PC-9 (cell line): ENCODE measurements at regions not wholly inside any gene's neighbourhood (a gene's known extent, or its start where the extent isn't known, plus 50 kb on each side); places are given as distances from the start of the nearest gene placed in this dataset.

Experiments
- BruUV-seq: library from RNA; stranded (reverse); fragments of 400-500 nt; replicated peaks from 2 replicates; lab custom pipeline; 2021; lab: Mats Ljungman, UMichigan
- CTCF ChIA-PET: fragments of 300-600 bp; sonication (Branson Sonifier 250); formaldehyde crosslinking; loops from one replicate; lab custom pipeline; 2022; ENCODE audit warnings: antibody characterized with exemption; lab: Charles Lee
- POLR2A ChIA-PET: fragments of 300-600 bp; sonication (Branson Sonifier 250); formaldehyde crosslinking; loops from one replicate; lab custom pipeline; 2022; ENCODE audit warnings: antibody characterized with exemption; ENCODE audit not compliant: unreplicated experiment; lab: Charles Lee
- DNase-seq, 2 experiments: peaks; one replicate each; pipeline versions ENCODE4 v3.0.0 to v3.0.0-alpha.2; 2015 to 2022; ENCODE audit warnings: mixed read lengths in 1 of 2
- H2AFZ ChIP-seq: fragments of 200-600 bp; sonication (generic); 2 replicates; pipeline ENCODE4 v1.8.1; 2017; ENCODE audit warnings: antibody characterized with exemption
- H3F3A ChIP-seq: fragments of 200-600 bp; sonication (generic); 2 replicates; pipeline ENCODE4 v1.8.1; 2017; ENCODE audit warnings: antibody characterized with exemption, mild to moderate bottlenecking, low read depth; ENCODE audit not compliant: insufficient read depth
- H3K27ac ChIP-seq: fragments of 200-600 bp; sonication (generic); 2 replicates; pipeline ENCODE4 v1.6.1; 2016; ENCODE audit warnings: mixed run types
- H3K27me3 ChIP-seq: fragments of 200-600 bp; sonication (generic); 2 replicates; pipeline ENCODE4 v1.6.1; 2016; ENCODE audit warnings: low read depth, mixed run types; ENCODE audit not compliant: insufficient read depth
- H3K36me3 ChIP-seq: fragments of 200-600 bp; sonication (generic); 2 replicates; pipeline ENCODE4 v1.6.1; 2016; ENCODE audit warnings: low read depth, mixed run types
- H3K4me1 ChIP-seq: fragments of 200-600 bp; sonication (generic); replicated peaks from 2 replicates; pipeline ENCODE4 v1.6.1; 2016; ENCODE audit warnings: mixed run types; ENCODE audit not compliant: insufficient read depth
- H3K4me2 ChIP-seq: fragments of 200-600 bp; sonication (generic); 2 replicates; pipeline ENCODE4 v1.6.1; 2017; ENCODE audit warnings: mixed run types
- H3K4me3 ChIP-seq: fragments of 200-600 bp; sonication (generic); 2 replicates; pipeline ENCODE4 v1.6.1; 2016; ENCODE audit warnings: mixed run types
- H3K79me2 ChIP-seq: fragments of 200-600 bp; sonication (generic); 2 replicates; pipeline ENCODE4 v1.6.1; 2017; ENCODE audit warnings: low read depth, mixed run types
- H3K9me2 ChIP-seq: fragments of 200-600 bp; sonication (generic); 2 replicates; pipeline ENCODE4 v1.8.1; 2017; ENCODE audit warnings: mild to moderate bottlenecking; ENCODE audit not compliant: insufficient read depth
- H3K9me3 ChIP-seq: fragments of 200-600 bp; sonication (generic); 2 replicates; pipeline ENCODE4 v1.8.1; 2016; ENCODE audit warnings: low read depth; ENCODE audit not compliant: insufficient read depth
- H4K20me1 ChIP-seq: fragments of 200-600 bp; sonication (generic); 2 replicates; pipeline ENCODE4 v1.8.1; 2017; ENCODE audit not compliant: insufficient read depth
- EZH2 ChIP-seq: fragments of 200-600 bp; sonication (generic); IDR thresholded peaks from 2 replicates; pipeline ENCODE4 v1.8.0; 2017; ENCODE audit warnings: antibody characterized with exemption, low read depth
- intact Hi-C: fragments of 100-400 bp; cut with micrococcal nuclease; formaldehyde crosslinking; loops from one replicate; pipeline ENCODE4 v1.10.0; 2022; ENCODE audit not compliant: unreplicated experiment
- TF ChIP-seq, protein P1 (sequence below): fragments of 200-600 bp; sonication (generic); conservative IDR thresholded peaks from 2 replicates; pipeline ENCODE4 v1.6.1; 2017; ENCODE audit warnings: mixed run types, antibody characterized with exemption, mild to moderate bottlenecking, moderate library complexity

DNA sequence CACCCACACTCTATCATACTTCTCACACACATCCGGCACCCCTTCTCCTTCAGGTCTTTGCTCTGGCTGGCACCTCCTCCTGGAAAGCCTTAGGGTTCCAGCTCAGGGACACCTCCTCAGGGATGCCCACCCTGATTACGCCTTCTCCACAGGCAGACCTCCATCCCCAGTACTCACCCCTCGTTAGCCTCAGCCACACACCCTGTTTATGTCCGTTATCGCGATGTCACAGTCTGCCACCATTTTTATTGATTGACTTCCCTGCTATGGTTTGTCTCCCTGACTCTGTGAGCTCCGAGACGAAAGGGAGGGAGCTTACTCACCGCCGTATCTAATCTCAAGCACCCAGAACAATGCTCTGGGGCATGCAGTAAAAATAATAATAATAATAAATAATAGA is 191.7 kb upstream of the LHX5 start:
- Histone ChIP-seq H3K27me3 (peaks cover 9% of the 10 kb centered on the region), H2AFZ (no peak overlapping the region), H3K27ac (no peak overlapping the region), H3K4me2 (no peak overlapping the region), H3K4me1 (no peaks in the 10 kb centered on the region), H3K4me3 (no peak overlapping the region), H3K9me2 (no peaks in the 10 kb centered on the region), H3K9me3 (no peaks in the 10 kb centered on the region; the same call in 1 of the 2 replicates), H3K36me3 (no peaks in the 10 kb centered on the region), H3K79me2 (no peaks in the 10 kb centered on the region), H3F3A (no peaks in the 10 kb centered on the region), H4K20me1 (no peaks in the 10 kb centered on the region)
- TF ChIP-seq EZH2: no peak
- TF ChIP-seq, protein P1, sequence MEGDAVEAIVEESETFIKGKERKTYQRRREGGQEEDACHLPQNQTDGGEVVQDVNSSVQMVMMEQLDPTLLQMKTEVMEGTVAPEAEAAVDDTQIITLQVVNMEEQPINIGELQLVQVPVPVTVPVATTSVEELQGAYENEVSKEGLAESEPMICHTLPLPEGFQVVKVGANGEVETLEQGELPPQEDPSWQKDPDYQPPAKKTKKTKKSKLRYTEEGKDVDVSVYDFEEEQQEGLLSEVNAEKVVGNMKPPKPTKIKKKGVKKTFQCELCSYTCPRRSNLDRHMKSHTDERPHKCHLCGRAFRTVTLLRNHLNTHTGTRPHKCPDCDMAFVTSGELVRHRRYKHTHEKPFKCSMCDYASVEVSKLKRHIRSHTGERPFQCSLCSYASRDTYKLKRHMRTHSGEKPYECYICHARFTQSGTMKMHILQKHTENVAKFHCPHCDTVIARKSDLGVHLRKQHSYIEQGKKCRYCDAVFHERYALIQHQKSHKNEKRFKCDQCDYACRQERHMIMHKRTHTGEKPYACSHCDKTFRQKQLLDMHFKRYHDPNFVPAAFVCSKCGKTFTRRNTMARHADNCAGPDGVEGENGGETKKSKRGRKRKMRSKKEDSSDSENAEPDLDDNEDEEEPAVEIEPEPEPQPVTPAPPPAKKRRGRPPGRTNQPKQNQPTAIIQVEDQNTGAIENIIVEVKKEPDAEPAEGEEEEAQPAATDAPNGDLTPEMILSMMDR: no peak
- intact Hi-C loops: no loop called here
- no peak for DNase-seq
- ChIA-PET CTCF (no interaction called here), POLR2A (no interaction called here)
- BruUV-seq: no TSS peak

DNA sequence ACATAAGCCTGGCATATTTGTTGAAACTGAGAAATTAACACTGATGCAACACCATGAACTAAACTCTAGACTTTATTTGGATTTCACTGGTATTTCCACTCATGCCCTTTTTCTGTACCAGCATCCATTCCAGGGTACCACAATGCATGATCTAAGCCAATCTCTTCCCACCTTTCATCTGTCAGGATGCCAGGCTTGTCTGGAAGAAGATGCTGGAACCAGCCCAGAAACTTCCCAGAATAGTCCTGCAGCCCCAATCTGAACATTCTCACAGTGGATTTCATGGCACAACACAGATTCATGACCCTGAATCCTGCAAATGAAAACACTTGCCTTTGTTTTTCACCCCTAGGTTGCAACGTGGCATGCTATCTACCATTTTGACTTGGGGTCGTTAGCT is 189.3 kb upstream of the LHX5 start:
- intact Hi-C loops: no loop called here
- Histone ChIP-seq H3K9me3 (no peaks in the 10 kb centered on the region; the same call in 1 of the 2 replicates), H2AFZ (no peak overlapping the region), H3K9me2 (no peaks in the 10 kb centered on the region), H3K4me1 (no peaks in the 10 kb centered on the region), H3K4me3 (no peak overlapping the region), H3K36me3 (no peaks in the 10 kb centered on the region), H4K20me1 (no peaks in the 10 kb centered on the region), H3K27ac (no peak overlapping the region), H3F3A (no peaks in the 10 kb centered on the region), H3K79me2 (no peaks in the 10 kb centered on the region), H3K4me2 (no peak overlapping the region), H3K27me3 (no peaks in the 10 kb centered on the region)
- ChIA-PET CTCF (no interaction called here), POLR2A (no interaction called here)
- TF ChIP-seq, protein P1: no peak
- no peak for TF ChIP-seq EZH2
- no TSS peak for BruUV-seq
- DNase-seq: no peak

DNA sequence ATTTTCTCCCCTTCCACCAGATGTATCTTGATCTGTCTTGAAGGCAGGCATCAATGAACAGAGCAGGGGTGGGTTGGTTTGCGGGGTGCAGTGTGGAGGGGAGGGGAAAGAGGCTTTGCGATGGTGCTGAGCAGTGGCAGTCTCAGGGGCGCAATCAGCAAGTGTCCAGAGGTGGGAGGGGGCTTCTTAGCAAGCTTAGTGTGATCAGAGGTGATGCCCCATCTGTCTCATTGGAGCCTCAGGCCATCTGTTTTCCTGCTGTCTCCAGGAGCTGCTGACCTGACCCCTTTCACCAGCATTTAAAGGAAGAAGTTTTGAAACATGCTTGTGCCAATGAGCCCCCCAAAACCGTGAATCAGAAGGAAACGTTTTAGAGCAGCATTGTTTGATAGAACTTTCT is 187.7 kb upstream of the LHX5 start:
- POLR2A ChIA-PET: no interaction called here

More for the DNA sequence above, 187.7 kb upstream of the LHX5 start:
- BruUV-seq: no TSS peak
- no peak for DNase-seq
- TF ChIP-seq EZH2: no peak
- TF ChIP-seq, protein P1: no peak
- no peaks in the 10 kb centered on the region for H3K79me2 ChIP-seq
- H3K4me1 ChIP-seq: no peaks in the 10 kb centered on the region
- H3K4me2 ChIP-seq: no peak overlapping the region
- H3K9me2 ChIP-seq: no peaks in the 10 kb centered on the region
- H3K9me3 ChIP-seq: peaks cover 5% of the 10 kb centered on the region; the same call in 1 of the 2 replicates
- no peaks in the 10 kb centered on the region for H3K27me3 ChIP-seq
- no peaks in the 10 kb centered on the region for H3K36me3 ChIP-seq
- H3K27ac ChIP-seq: no peak overlapping the region
- H4K20me1 ChIP-seq: no peaks in the 10 kb centered on the region
- H2AFZ ChIP-seq: no peak overlapping the region
- H3K4me3 ChIP-seq: no peak overlapping the region
- CTCF ChIA-PET: no interaction called here
- intact Hi-C loops: no loop called here
- no peaks in the 10 kb centered on the region for H3F3A ChIP-seq
